Lower leg skin (tissue), 3 donors: ENCODE measurements at regions not wholly inside any gene's neighbourhood (a gene's known extent, or its start where the extent isn't known, plus 50 kb on each side); places are given as distances from the start of the nearest gene placed in this dataset.

Source experiments
- CTCF ChIP-seq, 3 donors: fragments of 450-650 bp; IDR thresholded peaks; one replicate each; pipeline ENCODE4 v1.5.1; 2016; ENCODE audit warnings: antibody characterized with exemption in 3 of 3, mild to moderate bottlenecking in 3 of 3, moderate library complexity in 2 of 3
- POLR2A ChIP-seq, 2 donors: fragments of 450-650 bp; IDR thresholded peaks; one replicate each; pipeline ENCODE4 v1.6.1; 2016 to 2017; ENCODE audit warnings: antibody characterized with exemption in 2 of 2, mild to moderate bottlenecking in 1 of 2, moderate library complexity in 1 of 2

- TF ChIP-seq CTCF (IDR thresholded peaks at IDR 0.05) (no peak), POLR2A (IDR thresholded peaks at IDR 0.05) (no peak)
Measured at GRCh38 chr9:11537566-11537965, 924.8 kb upstream of the PTPRD start.
